D721Med (cell line): ENCODE measurements at regions not wholly inside any gene's neighbourhood (a gene's known extent, or its start where the extent isn't known, plus 50 kb on each side); places are given as distances from the start of the nearest gene placed in this dataset.

Experiments used
- DNase-seq: peaks from one replicate; pipeline ENCODE4 v3.0.0; 2011; ENCODE audit warnings: low spot score; ENCODE audit not compliant: insufficient read length
- FAIRE-seq: peaks from 2 replicates; lab custom pipeline; 2011; peaks lifted over from hg19 to GRCh38; lab: Jason Lieb, UNC
- TF ChIP-seq, protein P1 (sequence below): IDR thresholded peaks from 2 replicates; pipeline ENCODE4 v1.5.1; 2012; ENCODE audit warnings: mild to moderate bottlenecking, control low read depth; ENCODE audit not compliant: insufficient read depth; ENCODE audit errors: missing control alignments

DNA sequence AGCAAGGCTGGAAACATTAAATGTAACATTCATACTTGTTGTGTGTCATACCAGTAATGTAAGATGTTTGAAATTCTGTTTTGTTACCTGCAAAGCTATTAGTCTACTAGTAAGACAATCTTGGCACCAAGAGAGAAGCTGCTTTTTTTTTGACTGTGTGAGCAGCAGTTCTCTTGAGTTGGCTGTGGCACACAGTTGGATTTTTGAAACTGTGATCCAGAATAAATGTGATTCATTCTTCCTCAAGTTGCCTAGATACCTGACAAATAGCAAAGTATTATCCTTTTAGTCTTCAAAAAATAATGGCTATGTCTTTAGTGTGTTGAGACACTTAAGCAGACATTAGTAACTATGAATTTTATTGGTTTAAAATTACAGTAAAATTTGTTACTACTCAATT lies 57.2 kb upstream of the HAPLN1 start:
- DNase-seq (no peak), FAIRE-seq (no peak)
- TF ChIP-seq, protein P1, sequence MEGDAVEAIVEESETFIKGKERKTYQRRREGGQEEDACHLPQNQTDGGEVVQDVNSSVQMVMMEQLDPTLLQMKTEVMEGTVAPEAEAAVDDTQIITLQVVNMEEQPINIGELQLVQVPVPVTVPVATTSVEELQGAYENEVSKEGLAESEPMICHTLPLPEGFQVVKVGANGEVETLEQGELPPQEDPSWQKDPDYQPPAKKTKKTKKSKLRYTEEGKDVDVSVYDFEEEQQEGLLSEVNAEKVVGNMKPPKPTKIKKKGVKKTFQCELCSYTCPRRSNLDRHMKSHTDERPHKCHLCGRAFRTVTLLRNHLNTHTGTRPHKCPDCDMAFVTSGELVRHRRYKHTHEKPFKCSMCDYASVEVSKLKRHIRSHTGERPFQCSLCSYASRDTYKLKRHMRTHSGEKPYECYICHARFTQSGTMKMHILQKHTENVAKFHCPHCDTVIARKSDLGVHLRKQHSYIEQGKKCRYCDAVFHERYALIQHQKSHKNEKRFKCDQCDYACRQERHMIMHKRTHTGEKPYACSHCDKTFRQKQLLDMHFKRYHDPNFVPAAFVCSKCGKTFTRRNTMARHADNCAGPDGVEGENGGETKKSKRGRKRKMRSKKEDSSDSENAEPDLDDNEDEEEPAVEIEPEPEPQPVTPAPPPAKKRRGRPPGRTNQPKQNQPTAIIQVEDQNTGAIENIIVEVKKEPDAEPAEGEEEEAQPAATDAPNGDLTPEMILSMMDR: no peak

DNA sequence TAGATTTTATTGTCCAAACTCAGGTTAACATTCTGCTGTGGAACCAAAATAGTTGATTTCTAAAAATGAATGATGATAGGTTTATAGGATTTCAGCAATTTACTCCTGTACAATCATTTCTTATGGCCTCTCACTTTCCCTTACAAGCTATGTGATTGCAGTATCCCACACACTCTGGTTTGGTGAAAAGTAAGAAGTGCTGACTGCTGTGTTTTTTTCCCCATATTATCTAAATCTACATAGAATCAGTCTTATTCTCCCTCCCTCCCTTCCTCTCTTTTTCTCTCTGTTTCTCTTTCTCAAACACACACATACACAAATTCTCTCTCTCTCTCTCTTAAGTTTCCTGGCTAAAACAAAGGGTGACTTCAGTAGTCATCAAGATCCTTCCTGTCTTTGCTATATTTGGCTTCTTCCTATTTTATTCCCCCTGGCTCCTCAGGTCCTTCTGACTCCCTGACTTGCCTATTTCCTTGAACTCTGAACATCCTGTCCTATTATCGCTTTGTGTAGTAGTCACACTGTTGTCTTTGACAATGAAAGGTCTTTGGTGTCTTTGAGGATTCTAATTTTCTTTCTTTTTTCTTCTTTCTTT lies 55.9 kb upstream of the HAPLN1 start:
- FAIRE-seq: no peak
- DNase-seq: no peak
- TF ChIP-seq, protein P1: no peak
